Upper lobe of left lung (tissue), 6 donors: ENCODE measurements at regions not wholly inside any gene's neighbourhood (a gene's known extent, or its start where the extent isn't known, plus 50 kb on each side); places are given as distances from the start of the nearest gene placed in this dataset.

ENCODE experiments used
- ATAC-seq, 2 donors: fragments of 200-7000 bp; cut with Tn5 transposase; one replicate each; pipeline ENCODE4 v1.9.1; 2022; ENCODE audit warnings: mild to moderate bottlenecking in 2 of 2, moderate library complexity in 2 of 2; ENCODE audit not compliant: low FRiP score in 2 of 2
- DNase-seq, 2 donors: peaks; one replicate each; pipeline ENCODE4 v3.0.0-alpha.2; 2019 to 2020
- H3K27ac ChIP-seq, 4 donors: fragments of 200-600 bp; sonication (generic); one replicate each; pipeline ENCODE4 v1.5.1; 2016 to 2019
- H3K27me3 ChIP-seq, 4 donors: fragments of 200-600 bp; sonication (generic); one replicate each; pipeline ENCODE4 v1.5.1; 2017 to 2019
- H3K36me3 ChIP-seq, 4 donors: fragments of 200-600 bp; sonication (generic); one replicate each; pipeline ENCODE4 v1.5.1; 2016 to 2019
- H3K4me1 ChIP-seq, 4 donors: fragments of 200-600 bp; sonication (generic); one replicate each; pipeline ENCODE4 v1.5.1; 2018 to 2019
- H3K4me3 ChIP-seq, 4 donors: fragments of 200-600 bp; sonication (generic); one replicate each; pipeline ENCODE4 v1.5.1; 2017 to 2019; ENCODE audit warnings: mild to moderate bottlenecking in 2 of 4, moderate library complexity in 1 of 4
- H3K9me3 ChIP-seq, 4 donors: fragments of 200-600 bp; sonication (generic); one replicate each; pipeline ENCODE4 v1.5.1; 2018 to 2019
- CTCF ChIP-seq, 6 experiments: fragments of 450-650 bp in 4 of 6; fragments of 200-600 bp in 2 of 6; sonication (generic) in 2 of 6; IDR thresholded peaks; one replicate each; pipeline ENCODE4 v1.5.1; 2016 to 2019; ENCODE audit warnings: antibody characterized with exemption in 6 of 6
- EP300 ChIP-seq, 4 donors: sonication (generic); formaldehyde crosslinking; IDR thresholded peaks; one replicate each; pipeline ENCODE4 v1.5.1; 2017; ENCODE audit warnings: antibody characterized with exemption in 4 of 4, control low read depth in 2 of 4
- POLR2A ChIP-seq, 4 donors: fragments of 450-650 bp; IDR thresholded peaks; one replicate each; pipeline ENCODE4 v1.5.1; 2016 to 2017; ENCODE audit warnings: antibody characterized with exemption in 4 of 4, mild to moderate bottlenecking in 2 of 4
- POLR2AphosphoS5 ChIP-seq, 2 donors: sonication (generic); formaldehyde crosslinking; IDR thresholded peaks; one replicate each; pipeline ENCODE4 v1.5.1; 2017; ENCODE audit warnings: antibody characterized with exemption in 2 of 2
- WGBS, 2 donors: methylation state at CpG; one replicate each; pipeline ENCODE4 v1.1.5; 2017 to 2018; 5-methylcytosine and 5-hydroxymethylcytosine counted together
- donor health status: DM: no; HTN: no; CAD: no; lungs with moderate emphysema.
- donor health status: DM: no; HTN: yes; CAD: no; lungs with severe emphysema.

DNA sequence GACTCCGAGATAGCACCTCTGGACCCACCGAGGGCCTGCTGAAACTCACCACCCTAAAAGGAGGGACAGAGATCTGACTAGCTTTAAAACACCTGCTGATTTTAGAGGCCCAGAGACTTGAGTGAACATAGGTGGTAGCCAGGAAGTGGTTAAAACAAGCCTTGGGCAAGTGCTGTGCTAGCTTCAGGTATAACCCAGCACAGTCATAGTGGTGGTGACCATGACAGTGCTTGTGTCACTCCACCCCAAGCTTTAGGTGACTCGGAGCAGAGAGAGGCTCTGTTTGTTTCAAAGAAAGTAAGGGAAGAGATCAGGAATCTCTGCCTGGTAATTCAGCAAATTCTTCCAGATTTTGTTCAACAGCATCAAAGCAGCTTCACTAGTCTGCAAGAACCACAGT, 641.1 kb upstream of the BCHE start:
- TF ChIP-seq CTCF (IDR thresholded peaks at IDR 0.05) (no peak), EP300 (IDR thresholded peaks at IDR 0.05) (no peak), POLR2AphosphoS5 (IDR thresholded peaks at IDR 0.05) (no peak), POLR2A (IDR thresholded peaks at IDR 0.05) (no peak)
- Histone ChIP-seq H3K4me3 (no peak overlapping the region), H3K9me3 (peaks cover 0 to 5% (median 0%) of the 10 kb centered on the region in 4 donors), H3K27me3 (no peaks in the 10 kb centered on the region), H3K4me1 (no peaks in the 10 kb centered on the region), H3K36me3 (no peaks in the 10 kb centered on the region), H3K27ac (no peak overlapping the region)
- 75 to 83% methylated on average over 1 to 3 of the region's 3 CpGs for WGBS, 2 donors
- DNase-seq (no peak), ATAC-seq (no peak)

- H3K4me1 ChIP-seq, result no peaks in the 10 kb centered on the region
- H3K9me3 ChIP-seq, result peaks cover 0 to 3% (median 0%) of the 10 kb centered on the region in 4 donors
- no peak overlapping the region for H3K4me3 ChIP-seq
- ATAC-seq (no peak), DNase-seq (no peak)
- 77 to 79% methylated on average over 2 of the region's 2 CpGs for WGBS, 2 donors
- H3K27ac ChIP-seq, result no peak overlapping the region
- H3K36me3 ChIP-seq, result no peaks in the 10 kb centered on the region
- TF ChIP-seq CTCF (IDR thresholded peaks at IDR 0.05) (no peak), EP300 (IDR thresholded peaks at IDR 0.05) (no peak), POLR2AphosphoS5 (IDR thresholded peaks at IDR 0.05) (no peak), POLR2A (IDR thresholded peaks at IDR 0.05) (no peak)
- no peaks in the 10 kb centered on the region for H3K27me3 ChIP-seq
Observed at GRCh38 chr3:166473501-166473900, 636.3 kb upstream of the BCHE start.

- no peak overlapping the region for H3K4me3 ChIP-seq
- H3K9me3 ChIP-seq, result no peaks in the 10 kb centered on the region
- TF ChIP-seq POLR2AphosphoS5 (IDR thresholded peaks at IDR 0.05) (no peak), POLR2A (IDR thresholded peaks at IDR 0.05) (no peak)
- DNase-seq, result no peak
- no peak overlapping the region for H3K27ac ChIP-seq
- 56 to 59% methylated on average over 1 of the region's 1 CpG for WGBS, 2 donors
- no peak for ATAC-seq
- no peaks in the 10 kb centered on the region for H3K4me1 ChIP-seq
- no peaks in the 10 kb centered on the region for H3K36me3 ChIP-seq
- H3K27me3 ChIP-seq, result no peaks in the 10 kb centered on the region
Observed at GRCh38 chr3:166472015-166472414, 634.8 kb upstream of the BCHE start.

DNA sequence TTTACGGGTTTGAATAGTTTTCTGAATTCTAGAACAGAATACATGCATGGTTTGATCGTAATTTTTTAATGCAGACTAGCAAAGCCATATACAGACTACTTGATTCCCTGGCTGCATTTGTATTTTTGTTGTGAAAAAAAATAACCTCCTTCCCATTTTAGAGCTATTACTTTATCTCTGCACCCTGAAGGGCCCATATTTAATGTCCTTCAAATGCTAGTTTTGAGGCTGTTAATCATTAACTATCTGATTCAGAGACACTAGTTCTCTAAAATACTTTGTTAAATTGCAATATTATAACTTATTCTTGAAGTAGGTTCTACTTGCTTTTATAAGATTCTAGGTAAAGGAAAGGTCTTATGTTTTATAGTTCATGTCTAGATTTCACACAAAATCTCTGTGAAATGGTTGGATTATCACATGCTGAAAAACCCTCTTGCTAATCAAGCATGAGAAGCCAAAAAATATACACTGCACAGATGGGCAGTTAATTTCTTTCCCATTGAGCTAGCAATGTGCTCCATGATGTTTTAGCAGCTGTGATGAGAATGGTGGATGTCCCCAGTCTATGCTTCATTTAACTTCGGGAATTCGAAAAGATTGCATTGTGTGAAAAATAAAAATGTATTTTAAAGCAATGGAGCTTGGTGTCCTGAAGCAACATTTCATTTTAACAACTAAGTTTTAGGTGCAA, 634.0 kb upstream of the BCHE start:
- Histone ChIP-seq H3K9me3 (no peaks in the 10 kb centered on the region), H3K4me3 (no peak overlapping the region), H3K4me1 (no peaks in the 10 kb centered on the region), H3K27me3 (no peaks in the 10 kb centered on the region), H3K36me3 (no peaks in the 10 kb centered on the region), H3K27ac (no peak overlapping the region)
- TF ChIP-seq POLR2A (IDR thresholded peaks at IDR 0.05), result no peak
- no peak for TF ChIP-seq POLR2AphosphoS5 (IDR thresholded peaks at IDR 0.05)
- no peak for TF ChIP-seq CTCF (IDR thresholded peaks at IDR 0.05)
- no peak for TF ChIP-seq EP300 (IDR thresholded peaks at IDR 0.05)
- ATAC-seq (no peak), DNase-seq (no peak)
- WGBS, 2 donors, result 85 to 87% methylated on average over 4 of the region's 4 CpGs

DNA sequence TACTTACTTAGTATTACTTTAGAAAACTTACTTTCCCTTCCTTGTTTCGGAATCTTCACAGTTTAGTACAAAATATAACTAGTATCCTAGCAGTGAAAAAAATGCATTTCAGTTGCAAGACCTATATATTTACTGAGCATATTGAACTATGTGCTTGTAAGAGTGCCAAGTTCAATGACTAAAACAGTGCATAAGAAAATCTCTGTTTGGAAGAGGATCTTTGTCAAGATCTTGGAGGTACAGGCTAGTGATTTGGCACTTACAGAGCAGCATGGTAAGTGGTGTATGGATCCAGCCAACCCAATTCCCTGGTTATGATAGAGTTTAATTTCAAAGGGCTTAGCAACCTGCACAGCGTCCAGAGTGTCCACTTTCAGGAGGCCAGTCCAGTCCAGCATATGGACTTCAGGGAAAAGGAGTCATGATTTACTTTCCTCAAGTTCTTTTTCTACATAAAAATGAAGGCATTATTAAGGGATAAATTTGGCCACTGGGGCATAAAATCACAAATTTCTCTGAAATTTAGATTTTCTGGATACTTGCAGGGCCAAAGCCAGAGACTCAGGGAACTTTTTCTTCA, 625.8 kb upstream of the BCHE start:
- H3K4me1 ChIP-seq, result no peaks in the 10 kb centered on the region
- TF ChIP-seq CTCF (IDR thresholded peaks at IDR 0.05) (no peak), POLR2A (IDR thresholded peaks at IDR 0.05) (no peak), POLR2AphosphoS5 (IDR thresholded peaks at IDR 0.05) (no peak), EP300 (IDR thresholded peaks at IDR 0.05) (no peak)
- DNase-seq, result no peak
- no peaks in the 10 kb centered on the region for H3K27me3 ChIP-seq
- no peaks in the 10 kb centered on the region for H3K36me3 ChIP-seq
- H3K4me3 ChIP-seq, result no peak overlapping the region
- H3K27ac ChIP-seq, result no peak overlapping the region
- no peaks in the 10 kb centered on the region for H3K9me3 ChIP-seq
- ATAC-seq, result no peak
- 78 to 88% methylated on average over 2 of the region's 2 CpGs for WGBS, 2 donors
